ENCODE measurements at regions not wholly inside any gene's neighbourhood (a gene's known extent, or its start where the extent isn't known, plus 50 kb on each side); places are given as distances from the start of the nearest gene placed in this dataset.

GRCh38 chr14:82490397-82490796, 956.7 kb upstream of the SEL1L start:
- Histone ChIP-seq H3K27me3 (ENCODE audit: insufficient read depth) (no peaks in the 10 kb centered on the region), H3K36me3 (ENCODE audit: insufficient read depth) (no peaks in the 10 kb centered on the region), H3F3A (replicated peaks; ENCODE audit: low read depth) (no peaks in the 10 kb centered on the region), H3K79me2 (replicated peaks; ENCODE audit: insufficient read depth) (no peaks in the 10 kb centered on the region), H3K4me3 (no peak overlapping the region), H3K9me2 (ENCODE audit: insufficient read depth) (no peaks in the 10 kb centered on the region), H3K4me1 (ENCODE audit: insufficient read depth) (no peaks in the 10 kb centered on the region), H3K4me2 (no peak overlapping the region), H2AFZ (no peak overlapping the region), H4K20me1 (replicated peaks; ENCODE audit: insufficient read depth) (no peaks in the 10 kb centered on the region), H3K27ac (ENCODE audit: low read depth) (no peak overlapping the region)
- no peaks in the 10 kb centered on the region for H3K27me3 Mint-ChIP-seq (ENCODE audit: insufficient read depth, low read depth, poor library complexity)
- H3K4me1 Mint-ChIP-seq: no peaks in the 10 kb centered on the region
- TF ChIP-seq NANOG (IDR thresholded peaks at IDR 0.05; ENCODE audit: borderline replicate concordance) (no peak), STAT1 (IDR thresholded peaks at IDR 0.05; ENCODE audit: unreplicated experiment) (no peak), POLR2AphosphoS5 (IDR thresholded peaks at IDR 0.05; ENCODE audit: low read depth) (no peak), EZH2phosphoT487 (IDR thresholded peaks at IDR 0.05; ENCODE audit: unreplicated experiment) (no peak), CTCF (conservative IDR thresholded peaks at IDR 0.05; ENCODE audit: low read depth in 2 of 2) (no peak), EZH2 (IDR thresholded peaks at IDR 0.05; ENCODE audit: low read depth, unreplicated experiment) (no peak), ETS1 (IDR thresholded peaks at IDR 0.05) (no peak), ZNF114 (CRISPR knock-in tag; IDR thresholded peaks at IDR 0.05) (no peak), CREB1 (CRISPR knock-in tag; IDR thresholded peaks at IDR 0.05; ENCODE audit: low read depth) (no peak), REST (IDR thresholded peaks at IDR 0.05; ENCODE audit: unreplicated experiment) (no peak), ZNF331 (CRISPR knock-in tag; IDR thresholded peaks at IDR 0.05; ENCODE audit: low read depth) (no peak)
- ATAC-seq (no peak), DNase-seq (ENCODE audit: low spot score) (no peak)
- H3K27ac Mint-ChIP-seq: no peak overlapping the region
- H3K4me3 Mint-ChIP-seq: no peak overlapping the region
- peaks cover 84% of the 10 kb centered on the region for H3K9me3 Mint-ChIP-seq
- H3K36me3 Mint-ChIP-seq (ENCODE audit: low read depth): peaks cover 22% of the 10 kb centered on the region

Measured in GM23338 (cell line).